Endothelial cell of umbilical vein (primary cell): ENCODE measurements at regions not wholly inside any gene's neighbourhood (a gene's known extent, or its start where the extent isn't known, plus 50 kb on each side); places are given as distances from the start of the nearest gene placed in this dataset.

Source experiments
- EZH2 ChIP-seq: IDR thresholded peaks from 2 replicates; pipeline ENCODE4 v1.6.1; 2012; ENCODE audit warnings: borderline replicate concordance, low read depth, mild to moderate bottlenecking, moderate library complexity, low read length, inconsistent platforms; ENCODE audit not compliant: severe bottlenecking
- FOS ChIP-seq: IDR thresholded peaks from 2 replicates; pipeline ENCODE4 v1.6.1; 2011; ENCODE audit warnings: mild to moderate bottlenecking, low read length, moderate library complexity, borderline replicate concordance; ENCODE audit not compliant: insufficient read depth
- JUN ChIP-seq: IDR thresholded peaks from 2 replicates; pipeline ENCODE4 v1.6.1; 2011; ENCODE audit warnings: borderline replicate concordance, low read depth; ENCODE audit not compliant: insufficient read length, insufficient read depth
- MYC ChIP-seq: IDR thresholded peaks from one replicate; pipeline ENCODE4 v1.6.1; 2011; ENCODE audit warnings: mild to moderate bottlenecking, low read depth, low read length
- POLR2A ChIP-seq: IDR thresholded peaks from 2 replicates; pipeline ENCODE4 v1.6.1; 2012; ENCODE audit warnings: low read depth, mild to moderate bottlenecking, control low read depth, low read length
- POLR2AphosphoS5 ChIP-seq: IDR thresholded peaks from 2 replicates; pipeline ENCODE4 v1.6.1; 2012; ENCODE audit warnings: low read depth, mild to moderate bottlenecking, control low read depth, low read length, moderate library complexity; ENCODE audit not compliant: insufficient read depth
- TF ChIP-seq, protein P1 (sequence below), 2 donors: IDR thresholded peaks; 1 replicate in 1 of 2; 2 replicates in 1 of 2; pipeline ENCODE4 v1.5.1; 2011; ENCODE audit warnings: low read length in 2 of 2, mild to moderate bottlenecking in 2 of 2, moderate library complexity in 2 of 2, control low read depth in 1 of 2, inconsistent platforms in 1 of 2, low read depth in 1 of 2; ENCODE audit not compliant: insufficient read depth in 1 of 2; ENCODE audit errors: extremely low read depth in 1 of 2
- TF ChIP-seq, protein P2 (sequence below): IDR thresholded peaks from 2 replicates; pipeline ENCODE4 v1.6.1; 2011; ENCODE audit not compliant: insufficient read depth, insufficient read length

DNA sequence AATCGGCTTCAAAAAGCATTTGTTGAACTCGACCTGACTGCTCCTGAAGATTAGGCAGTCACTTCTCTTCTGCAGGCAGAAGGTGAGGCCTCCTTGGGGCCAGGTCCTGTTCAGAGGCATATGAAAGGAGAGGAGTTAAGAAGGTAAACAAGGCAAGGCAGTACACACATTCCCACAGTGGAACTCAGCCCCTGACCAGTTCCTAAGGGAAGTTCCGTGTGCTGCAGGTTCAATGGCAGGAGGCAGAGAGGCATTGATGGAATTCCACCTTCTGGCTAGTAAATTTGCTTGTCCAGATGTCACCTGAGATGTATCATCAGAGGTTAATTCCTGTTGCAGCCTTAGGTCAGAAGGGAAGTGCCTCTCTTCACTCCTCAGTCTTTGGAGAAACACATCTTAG is 337.0 kb upstream of the MTNR1B start:
- TF ChIP-seq POLR2AphosphoS5 (no peak), EZH2 (no peak), POLR2A (no peak), FOS (no peak), MYC (no peak), JUN (no peak)
- TF ChIP-seq, protein P1, sequence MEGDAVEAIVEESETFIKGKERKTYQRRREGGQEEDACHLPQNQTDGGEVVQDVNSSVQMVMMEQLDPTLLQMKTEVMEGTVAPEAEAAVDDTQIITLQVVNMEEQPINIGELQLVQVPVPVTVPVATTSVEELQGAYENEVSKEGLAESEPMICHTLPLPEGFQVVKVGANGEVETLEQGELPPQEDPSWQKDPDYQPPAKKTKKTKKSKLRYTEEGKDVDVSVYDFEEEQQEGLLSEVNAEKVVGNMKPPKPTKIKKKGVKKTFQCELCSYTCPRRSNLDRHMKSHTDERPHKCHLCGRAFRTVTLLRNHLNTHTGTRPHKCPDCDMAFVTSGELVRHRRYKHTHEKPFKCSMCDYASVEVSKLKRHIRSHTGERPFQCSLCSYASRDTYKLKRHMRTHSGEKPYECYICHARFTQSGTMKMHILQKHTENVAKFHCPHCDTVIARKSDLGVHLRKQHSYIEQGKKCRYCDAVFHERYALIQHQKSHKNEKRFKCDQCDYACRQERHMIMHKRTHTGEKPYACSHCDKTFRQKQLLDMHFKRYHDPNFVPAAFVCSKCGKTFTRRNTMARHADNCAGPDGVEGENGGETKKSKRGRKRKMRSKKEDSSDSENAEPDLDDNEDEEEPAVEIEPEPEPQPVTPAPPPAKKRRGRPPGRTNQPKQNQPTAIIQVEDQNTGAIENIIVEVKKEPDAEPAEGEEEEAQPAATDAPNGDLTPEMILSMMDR (IDR thresholded peaks at IDR 0.05; ENCODE audit: extremely low read depth in 1 of 2, insufficient read depth in 1 of 2, low read depth in 1 of 2, low read length in 2 of 2) = no peak
- TF ChIP-seq, protein P2, sequence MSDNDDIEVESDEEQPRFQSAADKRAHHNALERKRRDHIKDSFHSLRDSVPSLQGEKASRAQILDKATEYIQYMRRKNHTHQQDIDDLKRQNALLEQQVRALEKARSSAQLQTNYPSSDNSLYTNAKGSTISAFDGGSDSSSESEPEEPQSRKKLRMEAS = no peak
